WTC11 (cell line): ENCODE measurements at regions not wholly inside any gene's neighbourhood (a gene's known extent, or its start where the extent isn't known, plus 50 kb on each side); places are given as distances from the start of the nearest gene placed in this dataset.

ENCODE experiments used
- ATAC-seq: fragments of 200-7000 bp; cut with Tn5 transposase; 2 replicates; pipeline ENCODE4 v1.10.0; 2021; ENCODE audit warnings: mild to moderate bottlenecking, moderate library complexity
- CTCF ChIA-PET: fragments of 300-600 bp; sonication (Branson Sonifier 250); formaldehyde crosslinking; loops from one replicate; lab custom pipeline; 2021; ENCODE audit warnings: antibody characterized with exemption; lab: Charles Lee
- POLR2A ChIA-PET: fragments of 350-600 bp; sonication (Branson Sonifier 250); formaldehyde crosslinking; loops from one replicate; lab custom pipeline; 2021; ENCODE audit warnings: antibody characterized with exemption; lab: Charles Lee
- DNase-seq: peaks from one replicate; pipeline ENCODE4 v3.0.0; 2021; ENCODE audit warnings: low spot score
- H3K27ac Mint-ChIP-seq: 2 replicates; pipeline ENCODE4 v1.8.0; 2021; ENCODE audit warnings: mixed read lengths
- H3K27me3 Mint-ChIP-seq: 2 replicates; pipeline ENCODE4 v1.8.0; 2021; ENCODE audit warnings: low read depth, mild to moderate bottlenecking, moderate library complexity, mixed read lengths
- H3K36me3 Mint-ChIP-seq: 2 replicates; pipeline ENCODE4 v1.8.0; 2021; ENCODE audit warnings: mixed read lengths
- H3K4me1 Mint-ChIP-seq: 2 replicates; pipeline ENCODE4 v1.8.0; 2022; ENCODE audit warnings: mixed read lengths
- H3K4me3 Mint-ChIP-seq: 2 replicates; pipeline ENCODE4 v1.8.0; 2021; ENCODE audit warnings: mild to moderate bottlenecking, moderate library complexity, mixed read lengths
- H3K9me3 Mint-ChIP-seq: 2 replicates; pipeline ENCODE4 v1.8.0; 2021; ENCODE audit warnings: mixed read lengths
- ESRRA ChIP-seq: sonication (generic); formaldehyde crosslinking; IDR thresholded peaks from 2 replicates; pipeline ENCODE4 v1.8.1; 2022; ENCODE audit warnings: mild to moderate bottlenecking, missing genetic modification reagents, borderline replicate concordance
- JAZF1 ChIP-seq: fragments of 250-450 bp; sonication (Bioruptor Pico); IDR thresholded peaks from 2 replicates; pipeline ENCODE4 v1.9.0; 2021; ENCODE audit warnings: moderate library complexity, mild to moderate bottlenecking, inconsistent platforms
- NR2C2 ChIP-seq: sonication (generic); formaldehyde crosslinking; IDR thresholded peaks from 2 replicates; pipeline ENCODE4 v1.8.0; 2022; ENCODE audit warnings: mild to moderate bottlenecking, missing genetic modification reagents
- OVOL2 ChIP-seq: fragments of 250-450 bp; sonication (Bioruptor Pico); IDR thresholded peaks from 2 replicates; pipeline ENCODE4 v1.9.0; 2021; ENCODE audit warnings: mild to moderate bottlenecking, borderline replicate concordance
- RELA ChIP-seq: sonication (generic); formaldehyde crosslinking; IDR thresholded peaks from 2 replicates; pipeline ENCODE4 v1.8.1; 2022; ENCODE audit warnings: missing genetic modification reagents, mild to moderate bottlenecking, borderline replicate concordance
- TEAD1 ChIP-seq: sonication (generic); formaldehyde crosslinking; IDR thresholded peaks from 2 replicates; pipeline ENCODE4 v1.8.0; 2022; ENCODE audit warnings: mild to moderate bottlenecking, missing genetic modification reagents
- ZNF263 ChIP-seq: sonication (generic); formaldehyde crosslinking; IDR thresholded peaks from 2 replicates; pipeline ENCODE4 v1.8.1; 2022; ENCODE audit warnings: low read depth, mild to moderate bottlenecking, moderate library complexity, missing genetic modification reagents
- ZNF317 ChIP-seq: sonication (generic); formaldehyde crosslinking; IDR thresholded peaks from 2 replicates; pipeline ENCODE4 v1.8.1; 2023; ENCODE audit warnings: low read depth, mild to moderate bottlenecking, moderate library complexity, missing genetic modification reagents, borderline replicate concordance
- ZNF416 ChIP-seq: fragments of 250-450 bp; sonication (Bioruptor Pico); IDR thresholded peaks from 2 replicates; pipeline ENCODE4 v1.9.0; 2021; ENCODE audit warnings: mild to moderate bottlenecking, inconsistent platforms
- ZNF423 ChIP-seq: fragments of 250-450 bp; sonication (Bioruptor Pico); IDR thresholded peaks from 2 replicates; pipeline ENCODE4 v2.1.2; 2022; ENCODE audit warnings: mild to moderate bottlenecking, moderate library complexity
- TF ChIP-seq, protein P1 (sequence below): sonication (generic); formaldehyde crosslinking; IDR thresholded peaks from 2 replicates; pipeline ENCODE4 v1.8.1; 2022; ENCODE audit warnings: missing genetic modification reagents, borderline replicate concordance
- TF ChIP-seq, protein P2 (sequence below): sonication (generic); formaldehyde crosslinking; IDR thresholded peaks from 2 replicates; pipeline ENCODE4 v1.8.0; 2023; ENCODE audit warnings: missing genetic modification reagents
- TF ChIP-seq, protein P3 (sequence below): sonication (generic); formaldehyde crosslinking; IDR thresholded peaks from 2 replicates; pipeline ENCODE4 v1.8.1; 2022; ENCODE audit warnings: mild to moderate bottlenecking, missing genetic modification reagents, moderate library complexity, borderline replicate concordance
- TF ChIP-seq, protein P4 (sequence below): sonication (generic); formaldehyde crosslinking; IDR thresholded peaks from 2 replicates; pipeline ENCODE4 v1.8.0; 2023; ENCODE audit warnings: mild to moderate bottlenecking, missing genetic modification reagents
- TF ChIP-seq, protein P5 (sequence below): fragments of 250-450 bp; sonication (Bioruptor Pico); IDR thresholded peaks from 2 replicates; pipeline ENCODE4 v1.9.0; 2021; ENCODE audit warnings: moderate library complexity, mild to moderate bottlenecking, inconsistent platforms, borderline replicate concordance
- TF ChIP-seq, protein P6 (sequence below): sonication (generic); formaldehyde crosslinking; IDR thresholded peaks from 2 replicates; pipeline ENCODE4 v1.8.1; 2022; ENCODE audit warnings: mild to moderate bottlenecking, moderate library complexity, missing genetic modification reagents
- TF ChIP-seq, protein P7 (sequence below): fragments of 250-450 bp; sonication (Bioruptor Pico); conservative IDR thresholded peaks from 2 replicates; pipeline ENCODE4 v1.9.0; 2021; ENCODE audit warnings: mild to moderate bottlenecking
- TF ChIP-seq, protein P8 (sequence below): sonication (generic); formaldehyde crosslinking; IDR thresholded peaks from 2 replicates; pipeline ENCODE4 v1.8.1; 2023; ENCODE audit warnings: mild to moderate bottlenecking, missing genetic modification reagents, moderate library complexity

DNA sequence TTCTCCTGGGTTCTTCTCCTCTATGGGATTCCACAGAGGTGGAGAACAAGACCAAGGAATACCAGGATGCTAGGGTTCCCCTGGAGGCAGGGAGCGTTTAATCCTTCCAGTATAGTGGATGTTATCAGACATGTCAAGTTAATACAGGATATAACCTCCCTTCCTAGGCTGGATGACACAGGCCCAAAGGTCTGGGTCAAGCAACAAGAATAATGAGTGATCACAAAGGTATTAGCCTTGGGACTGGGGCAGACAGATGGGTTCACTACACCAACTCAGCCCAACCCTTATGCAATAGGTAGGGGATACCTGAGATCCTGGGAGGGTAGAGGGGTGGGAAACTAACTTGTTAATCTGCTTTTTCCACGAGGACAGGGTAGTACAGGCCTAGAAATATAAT, 690.3 kb downstream of the HTR1B start (continued):
- TF ChIP-seq RELA, result no peak

DNA sequence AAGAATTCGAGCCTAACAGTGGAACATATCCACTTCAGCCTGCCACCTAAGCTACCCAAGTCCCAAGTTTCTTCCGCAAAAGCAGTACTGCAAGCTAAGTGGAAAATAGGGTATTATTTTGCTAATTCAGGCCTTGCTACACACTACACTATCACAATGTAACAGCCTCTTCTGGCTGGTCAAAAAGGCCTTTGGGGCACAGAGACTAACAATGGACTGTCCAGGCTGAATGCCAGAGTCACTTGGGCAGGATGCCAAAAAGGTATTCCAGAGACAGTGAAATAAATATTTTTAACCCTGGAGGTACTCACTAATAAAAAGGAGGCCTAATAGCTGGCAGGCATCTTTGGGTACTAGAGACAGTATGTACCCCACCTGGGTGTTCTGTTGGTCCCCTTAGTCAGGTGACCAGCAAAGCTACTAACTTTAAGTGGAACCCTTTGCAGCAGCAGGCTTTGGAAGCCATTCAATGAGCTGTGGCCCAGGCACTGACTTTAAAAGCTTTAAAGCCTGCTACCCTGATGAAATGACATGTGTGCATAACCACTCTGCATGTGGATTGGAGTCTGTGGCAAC, 692.1 kb downstream of the HTR1B start:
- Mint-ChIP-seq H3K4me3 (no peak overlapping the region), H3K9me3 (peaks cover 23% of the 10 kb centered on the region; the same call in 1 of the 2 replicates), H3K27me3 (no peaks in the 10 kb centered on the region), H3K4me1 (0 out of 2 replicates have a peak, but pooled peaks cover 2% of the 10 kb centered on the region), H3K27ac (no peak overlapping the region), H3K36me3 (peaks cover 6% of the 10 kb centered on the region; the same call in 1 of the 2 replicates)
- DNase-seq (no peak), ATAC-seq (no peak)
- CTCF ChIA-PET, result no interaction called here
- TF ChIP-seq, protein P1, sequence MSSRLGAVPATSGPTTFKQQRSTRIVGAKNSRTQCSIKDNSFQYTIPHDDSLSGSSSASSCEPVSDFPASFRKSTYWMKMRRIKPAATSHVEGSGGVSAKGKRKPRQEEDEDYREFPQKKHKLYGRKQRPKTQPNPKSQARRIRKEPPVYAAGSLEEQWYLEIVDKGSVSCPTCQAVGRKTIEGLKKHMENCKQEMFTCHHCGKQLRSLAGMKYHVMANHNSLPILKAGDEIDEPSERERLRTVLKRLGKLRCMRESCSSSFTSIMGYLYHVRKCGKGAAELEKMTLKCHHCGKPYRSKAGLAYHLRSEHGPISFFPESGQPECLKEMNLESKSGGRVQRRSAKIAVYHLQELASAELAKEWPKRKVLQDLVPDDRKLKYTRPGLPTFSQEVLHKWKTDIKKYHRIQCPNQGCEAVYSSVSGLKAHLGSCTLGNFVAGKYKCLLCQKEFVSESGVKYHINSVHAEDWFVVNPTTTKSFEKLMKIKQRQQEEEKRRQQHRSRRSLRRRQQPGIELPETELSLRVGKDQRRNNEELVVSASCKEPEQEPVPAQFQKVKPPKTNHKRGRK, result no peak
- no peak for TF ChIP-seq ZNF423
- TF ChIP-seq ESRRA (CRISPR knock-in tag), result no peak
- no peak for TF ChIP-seq JAZF1 (CRISPR knock-in tag)
- TF ChIP-seq, protein P2, sequence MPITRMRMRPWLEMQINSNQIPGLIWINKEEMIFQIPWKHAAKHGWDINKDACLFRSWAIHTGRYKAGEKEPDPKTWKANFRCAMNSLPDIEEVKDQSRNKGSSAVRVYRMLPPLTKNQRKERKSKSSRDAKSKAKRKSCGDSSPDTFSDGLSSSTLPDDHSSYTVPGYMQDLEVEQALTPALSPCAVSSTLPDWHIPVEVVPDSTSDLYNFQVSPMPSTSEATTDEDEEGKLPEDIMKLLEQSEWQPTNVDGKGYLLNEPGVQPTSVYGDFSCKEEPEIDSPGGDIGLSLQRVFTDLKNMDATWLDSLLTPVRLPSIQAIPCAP (CRISPR knock-in tag), result no peak
- no peak for TF ChIP-seq ZNF317 (CRISPR knock-in tag)
- TF ChIP-seq, protein P3, sequence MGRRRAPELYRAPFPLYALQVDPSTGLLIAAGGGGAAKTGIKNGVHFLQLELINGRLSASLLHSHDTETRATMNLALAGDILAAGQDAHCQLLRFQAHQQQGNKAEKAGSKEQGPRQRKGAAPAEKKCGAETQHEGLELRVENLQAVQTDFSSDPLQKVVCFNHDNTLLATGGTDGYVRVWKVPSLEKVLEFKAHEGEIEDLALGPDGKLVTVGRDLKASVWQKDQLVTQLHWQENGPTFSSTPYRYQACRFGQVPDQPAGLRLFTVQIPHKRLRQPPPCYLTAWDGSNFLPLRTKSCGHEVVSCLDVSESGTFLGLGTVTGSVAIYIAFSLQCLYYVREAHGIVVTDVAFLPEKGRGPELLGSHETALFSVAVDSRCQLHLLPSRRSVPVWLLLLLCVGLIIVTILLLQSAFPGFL (CRISPR knock-in tag), result no peak
- TF ChIP-seq, protein P4, sequence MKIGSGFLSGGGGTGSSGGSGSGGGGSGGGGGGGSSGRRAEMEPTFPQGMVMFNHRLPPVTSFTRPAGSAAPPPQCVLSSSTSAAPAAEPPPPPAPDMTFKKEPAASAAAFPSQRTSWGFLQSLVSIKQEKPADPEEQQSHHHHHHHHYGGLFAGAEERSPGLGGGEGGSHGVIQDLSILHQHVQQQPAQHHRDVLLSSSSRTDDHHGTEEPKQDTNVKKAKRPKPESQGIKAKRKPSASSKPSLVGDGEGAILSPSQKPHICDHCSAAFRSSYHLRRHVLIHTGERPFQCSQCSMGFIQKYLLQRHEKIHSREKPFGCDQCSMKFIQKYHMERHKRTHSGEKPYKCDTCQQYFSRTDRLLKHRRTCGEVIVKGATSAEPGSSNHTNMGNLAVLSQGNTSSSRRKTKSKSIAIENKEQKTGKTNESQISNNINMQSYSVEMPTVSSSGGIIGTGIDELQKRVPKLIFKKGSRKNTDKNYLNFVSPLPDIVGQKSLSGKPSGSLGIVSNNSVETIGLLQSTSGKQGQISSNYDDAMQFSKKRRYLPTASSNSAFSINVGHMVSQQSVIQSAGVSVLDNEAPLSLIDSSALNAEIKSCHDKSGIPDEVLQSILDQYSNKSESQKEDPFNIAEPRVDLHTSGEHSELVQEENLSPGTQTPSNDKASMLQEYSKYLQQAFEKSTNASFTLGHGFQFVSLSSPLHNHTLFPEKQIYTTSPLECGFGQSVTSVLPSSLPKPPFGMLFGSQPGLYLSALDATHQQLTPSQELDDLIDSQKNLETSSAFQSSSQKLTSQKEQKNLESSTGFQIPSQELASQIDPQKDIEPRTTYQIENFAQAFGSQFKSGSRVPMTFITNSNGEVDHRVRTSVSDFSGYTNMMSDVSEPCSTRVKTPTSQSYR (CRISPR knock-in tag), result no peak
- TF ChIP-seq, protein P5, sequence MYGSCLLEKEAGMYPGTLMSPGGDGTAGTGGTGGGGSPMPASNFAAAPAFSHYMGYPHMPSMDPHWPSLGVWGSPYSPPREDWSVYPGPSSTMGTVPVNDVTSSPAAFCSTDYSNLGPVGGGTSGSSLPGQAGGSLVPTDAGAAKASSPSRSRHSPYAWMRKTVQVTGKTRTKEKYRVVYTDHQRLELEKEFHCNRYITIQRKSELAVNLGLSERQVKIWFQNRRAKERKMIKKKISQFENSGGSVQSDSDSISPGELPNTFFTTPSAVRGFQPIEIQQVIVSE (CRISPR knock-in tag), result no peak
- TF ChIP-seq, protein P6, sequence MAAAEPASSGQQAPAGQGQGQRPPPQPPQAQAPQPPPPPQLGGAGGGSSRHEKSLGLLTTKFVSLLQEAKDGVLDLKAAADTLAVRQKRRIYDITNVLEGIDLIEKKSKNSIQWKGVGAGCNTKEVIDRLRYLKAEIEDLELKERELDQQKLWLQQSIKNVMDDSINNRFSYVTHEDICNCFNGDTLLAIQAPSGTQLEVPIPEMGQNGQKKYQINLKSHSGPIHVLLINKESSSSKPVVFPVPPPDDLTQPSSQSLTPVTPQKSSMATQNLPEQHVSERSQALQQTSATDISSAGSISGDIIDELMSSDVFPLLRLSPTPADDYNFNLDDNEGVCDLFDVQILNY (CRISPR knock-in tag), result no peak
- TF ChIP-seq OVOL2 (CRISPR knock-in tag), result no peak
- TF ChIP-seq ZNF416, result no peak
- POLR2A ChIA-PET, result no interaction called here

DNA sequence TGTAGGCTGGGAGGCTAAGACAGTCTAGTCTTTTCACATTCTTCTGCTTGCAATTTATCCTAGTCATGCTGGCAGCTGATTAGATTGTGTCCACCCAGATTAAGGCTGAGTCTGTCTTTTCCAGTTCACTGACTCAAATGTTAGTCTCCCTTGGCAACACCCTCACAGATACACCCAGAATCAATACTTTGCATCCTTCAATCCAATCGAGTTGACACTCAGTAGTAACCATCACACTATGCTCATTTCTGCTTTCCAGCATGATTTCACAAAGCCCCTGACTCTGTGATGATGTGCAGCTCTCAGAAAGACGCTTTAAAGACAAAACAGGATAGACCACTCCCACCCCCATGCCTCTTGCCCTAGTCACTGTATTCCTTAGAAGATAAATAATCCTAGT, 693.0 kb downstream of the HTR1B start:
- DNase-seq (no peak), ATAC-seq (no peak)
- no peaks in the 10 kb centered on the region for H3K27me3 Mint-ChIP-seq
- no peak overlapping the region for H3K27ac Mint-ChIP-seq
- no peak overlapping the region for H3K4me3 Mint-ChIP-seq
- H3K36me3 Mint-ChIP-seq, result peaks cover 6% of the 10 kb centered on the region; the same call in 1 of the 2 replicates
- CTCF ChIA-PET, result no interaction called here
- 0 out of 2 replicates have a peak, but pooled peaks cover 2% of the 10 kb centered on the region for H3K4me1 Mint-ChIP-seq
- peaks cover 23% of the 10 kb centered on the region; the same call in 1 of the 2 replicates for H3K9me3 Mint-ChIP-seq
- POLR2A ChIA-PET, result no interaction called here
- no peak for TF ChIP-seq TEAD1 (CRISPR knock-in tag)
- TF ChIP-seq ZNF317 (CRISPR knock-in tag), result no peak
- TF ChIP-seq, protein P7, sequence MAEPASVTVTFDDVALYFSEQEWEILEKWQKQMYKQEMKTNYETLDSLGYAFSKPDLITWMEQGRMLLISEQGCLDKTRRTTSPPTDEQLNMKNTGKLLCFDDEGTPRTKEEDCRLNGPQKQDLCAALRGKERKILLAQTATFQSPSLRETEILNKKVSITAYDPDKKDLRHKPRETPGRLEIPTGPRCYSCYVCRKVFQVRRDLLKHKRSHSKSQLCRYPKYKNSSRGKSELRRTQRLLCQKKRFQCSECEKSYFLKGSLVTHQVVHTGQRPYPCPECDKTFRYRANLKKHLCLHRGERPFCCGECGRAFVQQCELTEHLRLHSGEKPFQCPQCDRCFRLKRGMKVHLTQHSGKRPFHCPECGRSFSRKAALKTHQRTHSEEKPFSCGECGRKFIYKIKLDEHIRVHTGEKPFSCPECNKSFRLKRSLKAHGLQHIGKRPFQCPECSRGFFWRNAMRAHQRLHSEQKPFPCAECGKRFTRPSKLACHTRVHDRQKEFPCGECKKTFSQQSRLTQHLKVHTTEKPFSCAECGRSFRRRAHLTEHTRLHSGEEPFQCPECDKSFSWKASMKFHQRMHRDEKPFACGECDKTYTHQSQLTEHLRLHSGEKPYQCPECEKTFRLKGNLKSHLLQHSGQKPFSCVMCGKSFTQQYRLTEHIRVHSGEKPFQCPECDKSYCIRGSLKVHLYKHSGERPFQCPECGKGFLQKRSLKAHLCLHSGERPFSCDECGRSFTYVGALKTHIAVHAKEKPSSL (CRISPR knock-in tag), result no peak
- TF ChIP-seq, protein P4 (CRISPR knock-in tag), result no peak
- TF ChIP-seq, protein P8, sequence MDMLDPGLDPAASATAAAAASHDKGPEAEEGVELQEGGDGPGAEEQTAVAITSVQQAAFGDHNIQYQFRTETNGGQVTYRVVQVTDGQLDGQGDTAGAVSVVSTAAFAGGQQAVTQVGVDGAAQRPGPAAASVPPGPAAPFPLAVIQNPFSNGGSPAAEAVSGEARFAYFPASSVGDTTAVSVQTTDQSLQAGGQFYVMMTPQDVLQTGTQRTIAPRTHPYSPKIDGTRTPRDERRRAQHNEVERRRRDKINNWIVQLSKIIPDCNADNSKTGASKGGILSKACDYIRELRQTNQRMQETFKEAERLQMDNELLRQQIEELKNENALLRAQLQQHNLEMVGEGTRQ, result no peak
- TF ChIP-seq ZNF263, result no peak
- TF ChIP-seq NR2C2 (CRISPR knock-in tag), result no peak
